Motor neuron (in vitro differentiated cells): ENCODE measurements at regions not wholly inside any gene's neighbourhood (a gene's known extent, or its start where the extent isn't known, plus 50 kb on each side); places are given as distances from the start of the nearest gene placed in this dataset.

Experiments
- ATAC-seq, 8 experiments: fragments of 200-7000 bp; cut with Tn5 transposase; replicated peaks in 6 of 8; 2 replicates each; pipeline ENCODE4 v1.8.0; 2021; ENCODE audit warnings: mild to moderate bottlenecking in 8 of 8, moderate library complexity in 8 of 8
- H3K27ac ChIP-seq, 2 donors: fragments of 250-450 bp; sonication (Bioruptor Pico); 2 replicates each; pipeline ENCODE4 v1.9.0; 2021; ENCODE audit warnings: antibody characterized with exemption in 2 of 2, mild to moderate bottlenecking in 2 of 2, moderate library complexity in 1 of 2
- H3K4me1 ChIP-seq, 2 donors: fragments of 250-450 bp; sonication (Bioruptor Pico); replicated peaks in 1 of 2; 2 replicates each; pipeline ENCODE4 v1.6.1; 2021; ENCODE audit warnings: antibody characterized with exemption in 2 of 2, mild to moderate bottlenecking in 2 of 2, moderate library complexity in 1 of 2
- H3K4me3 ChIP-seq, 5 donors: fragments of 250-450 bp; sonication (Bioruptor Pico); 2 replicates each; pipeline ENCODE4 v1.9.0; 2021; ENCODE audit warnings: antibody characterized with exemption in 5 of 5, mild to moderate bottlenecking in 5 of 5, moderate library complexity in 4 of 5
- WGBS, 10 experiments: fragments of 450-650 bp; shearing (Covaris generic); methylation state at CpG; one replicate each; pipeline ENCODE4 v1.0.0; 2022; 5-methylcytosine and 5-hydroxymethylcytosine counted together
- in situ Hi-C, 9 experiments: fragments of 400-800 bp; cut with MboI; loops; one replicate each; pipeline ENCODE4 v1.15.0; 2021; ENCODE audit warnings: low sequenced_read_pairs in 9 of 9, low pct_unique_long_range_greater_than_20kb in 2 of 9; ENCODE audit not compliant: unreplicated experiment in 9 of 9

DNA sequence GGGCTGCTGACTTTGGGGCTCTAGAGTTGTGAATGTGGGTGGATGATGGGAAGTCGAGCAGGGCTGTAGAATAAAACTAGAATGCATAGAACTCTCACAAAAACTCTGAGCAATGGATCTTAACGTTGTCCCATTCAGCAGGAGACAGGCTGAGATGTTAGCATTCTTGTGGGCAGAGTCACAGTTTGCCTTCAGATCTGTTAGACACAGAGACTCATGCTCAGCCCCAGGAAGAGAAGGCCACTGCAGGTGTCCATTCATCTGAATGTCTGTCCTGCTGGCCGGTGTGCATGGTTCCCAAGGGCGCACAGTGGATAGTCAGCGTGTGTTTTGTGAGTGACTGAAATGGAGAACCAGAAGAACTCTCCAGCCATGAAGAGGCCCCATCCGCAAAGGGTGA is 111.3 kb downstream of the TSN start:
- 31 to 100% (median 90%) methylated on average over 1 to 4 of the region's 6 CpGs; no CpG with 5 or more reads in 3 of the 10 experiments for WGBS, 10 experiments
- Histone ChIP-seq H3K4me1 (peaks cover 9 to 16% of the 10 kb centered on the region in 2 donors), H3K4me3 (no peak overlapping the region), H3K27ac (peak overlapping the region in 1 of 2 donors; percentile 29)
- in situ Hi-C loops: no loop called here
- ATAC-seq: no peak

DNA sequence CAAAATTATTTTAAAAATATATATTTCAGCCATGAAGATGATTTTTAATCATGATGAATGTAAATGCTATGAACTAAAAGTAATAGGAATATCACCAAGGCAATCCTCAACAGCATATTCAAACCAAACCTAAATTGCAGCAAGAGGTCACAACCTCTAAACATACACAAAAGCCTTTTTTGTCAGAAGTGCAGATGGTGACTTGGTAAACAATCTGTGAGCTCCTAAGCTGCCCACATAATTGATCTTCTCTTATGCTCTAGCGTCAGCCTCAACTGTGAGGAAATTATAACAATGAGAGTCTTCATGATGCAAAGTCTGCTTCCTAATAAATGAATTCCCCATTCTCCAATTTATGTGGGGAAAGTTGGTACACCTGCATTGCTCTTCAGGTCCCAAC is 113.2 kb downstream of the TSN start:
- Histone ChIP-seq H3K27ac (no peak overlapping the region), H3K4me3 (no peak overlapping the region), H3K4me1 (peaks cover 9 to 17% of the 10 kb centered on the region in 2 donors)
- no peak for ATAC-seq
- WGBS, 10 experiments: 0 to 86% (median 50%) methylated on average over 1 of the region's 1 CpG; no CpG with 5 or more reads in 7 of the 10 experiments
- in situ Hi-C loops: no loop called here

DNA sequence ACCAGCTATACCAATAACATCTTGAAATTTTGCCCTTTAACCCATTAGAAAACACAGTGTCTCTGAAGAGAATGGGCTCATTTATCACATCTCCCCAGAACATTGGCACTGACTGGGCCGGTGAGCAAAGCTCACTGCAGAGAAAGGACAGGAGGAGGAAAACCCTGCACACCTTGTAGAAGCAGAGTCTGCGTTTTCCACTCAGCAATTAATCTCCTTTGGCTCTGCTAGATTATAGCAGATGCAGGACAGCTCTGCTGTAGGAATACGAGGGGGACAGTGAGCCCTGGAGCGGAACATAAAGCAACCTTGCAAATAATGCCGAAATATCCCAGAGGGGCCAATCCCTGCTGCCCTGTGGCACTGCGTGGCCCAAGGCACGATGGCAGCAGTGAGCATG is 113.9 kb downstream of the TSN start:
- WGBS, 10 experiments: 0 to 68% (median 36%) methylated on average over 1 to 5 of the region's 7 CpGs; no CpG with 5 or more reads in 3 of the 10 experiments
- peak in 5 of 8 experiments; percentile 15 to 67 (median 49) for ATAC-seq
- H3K4me1 ChIP-seq: peaks cover 9 to 18% of the 10 kb centered on the region in 2 donors
- no peak overlapping the region for H3K4me3 ChIP-seq
- in situ Hi-C loops: no loop called here
- no peak overlapping the region for H3K27ac ChIP-seq

DNA sequence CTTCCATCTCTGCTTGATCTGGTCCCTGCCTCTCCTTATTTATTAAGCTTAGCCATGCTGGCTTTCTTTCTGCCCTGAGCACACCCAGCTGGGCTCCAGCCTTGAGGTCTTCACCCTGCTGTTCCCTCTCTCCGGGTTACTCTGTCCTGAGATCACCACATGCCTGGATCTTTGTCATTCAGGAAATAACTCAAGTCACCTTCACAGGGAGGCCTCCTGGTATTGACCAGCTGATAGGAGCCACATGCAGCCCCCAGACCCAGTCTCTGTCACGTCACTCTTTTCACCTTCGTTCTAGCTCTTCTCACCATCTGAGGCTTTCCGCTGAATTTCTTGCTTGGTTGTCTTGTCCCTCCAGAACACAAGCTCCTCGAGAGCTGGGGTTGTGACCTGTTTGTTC is 114.4 kb downstream of the TSN start:
- H3K27ac ChIP-seq: no peak overlapping the region
- H3K4me3 ChIP-seq: no peak overlapping the region
- ATAC-seq: peak in 2 of 8 experiments; percentile 13 to 26
- H3K4me1 ChIP-seq: peaks cover 9 to 18% of the 10 kb centered on the region in 2 donors
- 40 to 100% (median 82%) methylated on average over 1 to 4 of the region's 5 CpGs; no CpG with 5 or more reads in 3 of the 10 experiments for WGBS, 10 experiments
- in situ Hi-C loops: no loop called here

DNA sequence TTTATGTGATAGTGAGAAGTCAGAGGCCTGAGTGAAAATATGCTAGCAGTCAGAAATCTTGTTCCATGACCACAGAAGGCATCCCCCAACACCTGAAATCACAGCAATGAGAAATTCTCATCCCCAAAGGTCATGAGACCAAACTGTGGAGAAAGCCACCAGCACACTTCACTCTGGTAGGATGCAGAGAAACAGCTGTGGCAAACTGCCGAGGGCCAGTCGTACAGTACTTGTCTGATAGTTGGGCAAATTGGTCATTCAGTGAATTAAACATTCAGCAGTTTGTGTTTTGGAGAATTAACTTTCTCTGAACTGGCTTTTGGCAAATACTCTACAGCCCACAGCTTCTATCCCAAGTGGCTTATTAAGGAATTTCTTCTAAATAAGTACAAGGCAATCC is 117.2 kb downstream of the TSN start:
- in situ Hi-C loops: no loop called here
- ATAC-seq: no peak
- no peak overlapping the region for H3K27ac ChIP-seq
- H3K4me1 ChIP-seq: peaks cover 9 to 14% of the 10 kb centered on the region in 2 donors
- H3K4me3 ChIP-seq: no peak overlapping the region
- 10 to 88% (median 66%) methylated on average over 2 of the region's 2 CpGs; no CpG with 5 or more reads in 6 of the 10 experiments for WGBS, 10 experiments

DNA sequence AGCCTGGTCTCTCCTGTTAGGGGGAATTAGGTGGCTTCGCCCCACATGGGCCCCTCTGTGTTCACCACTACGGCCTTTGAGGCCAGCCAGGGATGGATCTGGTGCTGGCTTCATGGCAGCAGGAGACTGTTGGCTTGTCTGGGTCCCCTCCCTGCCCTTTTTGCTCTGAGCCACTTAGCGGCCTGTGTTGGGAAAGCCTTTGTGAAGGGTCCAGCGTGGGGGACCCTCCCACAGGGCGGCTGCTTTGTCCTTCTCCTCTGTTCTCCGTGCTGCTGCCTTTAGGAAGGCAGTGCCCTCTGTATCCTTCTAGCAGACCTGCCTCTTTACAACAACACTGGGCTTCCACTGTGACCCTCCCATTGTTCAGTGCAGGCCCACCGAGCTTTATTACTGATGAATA is 118.4 kb downstream of the TSN start:
- in situ Hi-C loops: no loop called here

DNA sequence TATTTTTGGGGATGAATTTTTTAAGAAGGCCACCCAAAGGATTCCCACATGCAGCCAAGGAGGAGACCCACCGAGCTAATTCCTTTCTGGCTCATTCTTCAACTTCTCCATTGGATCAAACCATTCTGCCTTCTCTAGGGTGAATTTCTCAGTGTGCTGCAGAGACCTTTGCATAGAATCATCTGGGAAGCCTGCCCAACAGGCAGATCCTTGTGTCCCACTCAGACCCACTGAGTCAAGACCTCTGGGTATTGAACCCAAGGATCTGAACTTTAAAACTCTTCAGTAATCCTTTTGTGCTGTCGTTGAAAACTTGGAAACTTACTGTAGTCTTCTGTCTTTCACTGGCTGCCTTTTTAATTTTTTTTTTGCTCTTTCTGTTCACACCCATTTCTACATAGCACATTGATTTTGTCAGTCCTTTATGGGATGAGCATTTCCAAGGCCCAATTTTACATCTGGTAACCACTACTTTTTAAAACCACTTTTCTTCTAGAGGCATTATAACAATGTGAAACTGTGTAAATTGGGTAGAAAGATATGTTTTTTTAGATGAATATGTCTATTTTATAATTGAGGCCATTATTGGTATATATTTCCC is 120.2 kb downstream of the TSN start:
- no peak overlapping the region for H3K4me3 ChIP-seq
- ATAC-seq: peak in 2 of 8 experiments; percentile 16 to 77
- in situ Hi-C loops: no loop called here
- no peak overlapping the region for H3K27ac ChIP-seq
- 0 to 100% (median 70%) methylated on average over 1 to 2 of the region's 2 CpGs; no CpG with 5 or more reads in 1 of the 10 experiments for WGBS, 10 experiments
- H3K4me1 ChIP-seq: peaks cover 0 to 2% of the 10 kb centered on the region in 2 donors

More for the DNA sequence above, 118.4 kb downstream of the TSN start:
- Histone ChIP-seq H3K4me1 (peaks cover 9 to 14% of the 10 kb centered on the region in 2 donors), H3K4me3 (no peak overlapping the region), H3K27ac (peak overlapping the region in 1 of 2 donors; percentile 27)
- peak in 5 of 8 experiments; percentile 50 to 69 (median 54) for ATAC-seq
- 0 to 86% (median 51%) methylated on average over 1 to 3 of the region's 7 CpGs; no CpG with 5 or more reads in 3 of the 10 experiments for WGBS, 10 experiments

DNA sequence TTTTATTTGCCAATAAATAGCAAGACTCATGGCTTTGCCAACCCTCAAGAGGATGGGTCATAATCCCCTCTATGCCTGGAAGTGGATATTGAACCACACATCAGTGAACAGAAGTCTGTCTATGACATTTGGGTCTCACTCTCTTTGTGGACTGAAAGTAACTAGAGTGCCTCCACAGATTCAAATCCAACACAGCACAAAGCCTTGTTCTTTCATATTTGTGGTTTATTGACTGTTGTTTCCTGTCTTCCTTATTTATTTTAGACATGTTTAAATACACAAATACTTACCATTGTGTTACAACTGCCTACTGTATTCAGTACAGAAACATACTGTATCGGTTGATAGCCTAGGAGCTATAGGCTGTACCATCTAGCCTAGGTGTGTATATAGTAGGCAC is 121.9 kb downstream of the TSN start:
- Histone ChIP-seq H3K27ac (no peak overlapping the region), H3K4me3 (no peak overlapping the region), H3K4me1 (peaks cover 0 to 2% of the 10 kb centered on the region in 2 donors)
- 22 to 100% (median 100%) methylated on average over 1 of the region's 1 CpG; no CpG with 5 or more reads in 3 of the 10 experiments for WGBS, 10 experiments
- in situ Hi-C loops: no loop called here
- no peak for ATAC-seq

DNA sequence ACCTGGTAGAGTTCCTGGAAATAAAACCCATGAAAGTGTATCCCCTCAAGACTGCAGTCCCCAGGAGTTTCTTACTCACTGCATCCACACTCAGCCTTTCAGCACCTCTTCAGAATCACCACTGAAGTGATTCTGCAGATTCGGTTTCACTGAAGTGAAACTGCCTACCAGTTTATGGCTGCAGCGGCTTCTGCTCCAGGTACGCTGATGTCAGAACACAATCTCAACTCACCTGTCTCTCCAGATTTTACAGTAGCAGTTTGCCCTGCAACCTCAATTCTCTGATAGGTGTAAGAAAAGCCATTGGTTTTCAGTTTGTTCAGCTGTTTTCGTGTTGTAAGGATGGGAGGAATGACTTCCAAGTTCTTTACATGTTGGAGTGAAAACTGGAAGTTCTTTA is 124.8 kb downstream of the TSN start:
- 36 to 97% (median 83%) methylated on average over 1 to 4 of the region's 4 CpGs; no CpG with 5 or more reads in 1 of the 10 experiments for WGBS, 10 experiments
- no peak for ATAC-seq
- in situ Hi-C loops: no loop called here
- Histone ChIP-seq H3K27ac (no peak overlapping the region), H3K4me3 (no peak overlapping the region), H3K4me1 (peaks cover 0 to 6% of the 10 kb centered on the region in 2 donors)

DNA sequence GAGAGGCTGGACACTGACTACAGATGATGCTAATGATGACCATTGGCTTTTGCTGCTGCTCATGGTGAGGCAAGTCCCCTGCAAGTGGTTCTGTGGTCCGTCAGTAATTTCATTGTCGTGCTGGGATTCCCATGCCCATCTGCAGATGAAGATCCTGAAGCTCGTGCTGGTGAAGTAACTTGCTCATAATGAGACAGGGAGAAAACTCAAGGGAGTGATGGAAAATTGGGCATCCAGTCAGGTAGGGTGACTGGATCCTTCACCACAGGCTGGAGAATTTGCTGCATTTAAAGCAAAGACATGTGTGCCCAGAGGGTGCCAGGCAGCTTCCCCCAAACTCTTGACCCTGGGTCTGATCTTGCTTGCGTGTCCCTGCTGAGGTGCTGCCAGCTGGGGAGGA is 125.6 kb downstream of the TSN start:
- in situ Hi-C loops: no loop called here
- WGBS, 10 experiments: 0 to 93% (median 67%) methylated on average over 2 to 3 of the region's 4 CpGs; no CpG with 5 or more reads in 4 of the 10 experiments
- no peak for ATAC-seq

DNA sequence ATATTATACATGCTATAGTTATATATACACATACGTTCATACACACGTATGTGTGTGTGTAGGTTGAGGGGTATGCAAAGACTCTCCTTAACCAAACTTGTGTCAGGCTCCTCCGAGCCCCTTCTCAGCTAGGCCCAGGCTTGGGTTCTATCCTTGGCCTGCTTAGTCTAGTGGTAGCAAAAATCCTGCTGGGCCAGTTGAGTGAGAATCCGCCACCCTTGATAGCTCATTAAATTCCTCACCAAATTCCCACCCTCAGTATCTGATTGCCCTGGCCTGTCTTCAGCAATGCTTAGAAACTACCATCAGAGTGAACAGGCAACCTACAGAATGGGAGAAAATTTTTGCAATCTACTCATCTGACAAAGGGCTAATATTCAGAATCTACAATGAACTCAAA is 126.5 kb downstream of the TSN start:
- no peak for ATAC-seq
- Histone ChIP-seq H3K4me3 (no peak overlapping the region), H3K27ac (no peak overlapping the region), H3K4me1 (peaks cover 0 to 6% of the 10 kb centered on the region in 2 donors)
- in situ Hi-C loops: no loop called here
- WGBS, 10 experiments: 57 to 100% (median 80%) methylated on average over 1 to 4 of the region's 4 CpGs; no CpG with 5 or more reads in 5 of the 10 experiments

More for the DNA sequence above, 125.6 kb downstream of the TSN start:
- H3K27ac ChIP-seq: no peak overlapping the region
- H3K4me1 ChIP-seq: peaks cover 0 to 6% of the 10 kb centered on the region in 2 donors
- no peak overlapping the region for H3K4me3 ChIP-seq

DNA sequence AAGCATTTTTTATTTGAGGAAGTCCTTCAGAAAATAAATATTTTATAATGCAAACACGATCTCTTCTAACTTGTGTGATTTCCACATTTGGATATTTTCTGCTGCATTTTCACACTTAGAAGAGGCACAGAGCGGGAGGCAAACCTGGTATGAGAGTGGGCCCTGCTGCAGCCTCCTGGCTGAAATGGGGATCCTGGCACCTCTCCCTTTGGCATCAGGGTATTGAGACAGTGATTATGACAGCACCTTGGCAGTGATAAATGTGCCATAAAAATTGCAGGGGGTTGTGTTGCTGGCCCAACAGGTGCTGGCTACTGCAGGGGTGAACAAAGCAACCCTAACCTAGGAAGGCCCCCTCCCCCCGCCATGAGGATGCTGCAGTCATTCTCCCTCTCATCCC is 128.6 kb downstream of the TSN start:
- 0 to 100% (median 58%) methylated on average over 1 to 2 of the region's 3 CpGs; no CpG with 5 or more reads in 2 of the 10 experiments for WGBS, 10 experiments
- H3K27ac ChIP-seq: no peak overlapping the region

DNA sequence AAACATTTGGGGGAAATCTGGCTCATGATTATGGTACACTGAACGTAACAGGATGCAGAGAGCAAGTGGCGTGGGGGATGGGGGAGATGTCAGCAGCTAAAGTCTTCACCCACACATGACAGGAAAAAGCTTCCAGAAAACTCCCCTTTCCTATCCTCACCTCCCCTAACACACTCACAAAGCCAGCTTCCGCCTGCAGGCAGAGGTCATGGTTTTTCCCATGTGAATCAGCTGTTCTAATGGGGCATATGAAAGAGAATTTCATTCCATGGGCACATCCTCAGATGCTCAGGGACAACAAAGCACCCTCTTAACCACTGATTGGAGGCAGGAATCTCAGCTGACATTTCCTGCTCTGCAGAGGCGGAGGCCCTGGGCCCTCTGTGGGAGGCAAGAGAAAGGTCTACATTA is 129.1 kb downstream of the TSN start:
- 20 to 100% (median 88%) methylated on average over 1 to 2 of the region's 4 CpGs; no CpG with 5 or more reads in 6 of the 10 experiments for WGBS, 10 experiments
- in situ Hi-C loops: no loop called here
- H3K4me3 ChIP-seq: no peak overlapping the region
- no peak overlapping the region for H3K27ac ChIP-seq
- H3K4me1 ChIP-seq: peaks cover 0 to 6% of the 10 kb centered on the region in 2 donors
- ATAC-seq: peak in 4 of 8 experiments; percentile 9 to 49 (median 27)

More for the DNA sequence above, 128.6 kb downstream of the TSN start:
- in situ Hi-C loops: no loop called here
- H3K4me3 ChIP-seq: no peak overlapping the region
- peaks cover 0 to 6% of the 10 kb centered on the region in 2 donors for H3K4me1 ChIP-seq
- no peak for ATAC-seq
